Thoracic aorta (tissue), 2 donors: ENCODE measurements at regions not wholly inside any gene's neighbourhood (a gene's known extent, or its start where the extent isn't known, plus 50 kb on each side); places are given as distances from the start of the nearest gene placed in this dataset.

Source experiments
- ATAC-seq: fragments of 150-250 bp; one replicate; pipeline ENCODE4 v1.8.0; 2017; ENCODE audit warnings: low read depth; ENCODE audit not compliant: insufficient number of reproducible peaks, low FRiP score
- DNase-seq: peaks from one replicate; pipeline ENCODE4 v3.0.0-alpha.2; 2020; ENCODE audit warnings: low spot score
- H3K27ac ChIP-seq, 2 donors: fragments of 200-600 bp; sonication (generic); 1 replicate in 1 of 2; 2 replicates in 1 of 2; pipeline ENCODE4 v1.5.1; 2016; ENCODE audit warnings: mild to moderate bottlenecking in 2 of 2, moderate library complexity in 2 of 2
- H3K27me3 ChIP-seq: fragments of 200-600 bp; sonication (generic); replicated peaks from 2 replicates; pipeline ENCODE4 v1.6.0; 2016; ENCODE audit warnings: mild to moderate bottlenecking; ENCODE audit not compliant: insufficient read depth
- H3K36me3 ChIP-seq: fragments of 200-600 bp; sonication (generic); one replicate; pipeline ENCODE4 v1.5.1; 2016
- H3K4me1 ChIP-seq, 2 donors: fragments of 200-600 bp; sonication (generic); 1 replicate in 1 of 2; 2 replicates in 1 of 2; pipeline versions ENCODE4 v1.5.1 to v1.6.0; 2016; ENCODE audit warnings: low read depth in 2 of 2, mild to moderate bottlenecking in 1 of 2; ENCODE audit not compliant: control insufficient read depth in 1 of 2
- H3K4me3 ChIP-seq: fragments of 200-600 bp; sonication (generic); 2 replicates; pipeline ENCODE4 v1.5.1; 2016; ENCODE audit warnings: mild to moderate bottlenecking
- H3K9me3 ChIP-seq: fragments of 200-600 bp; sonication (generic); 2 replicates; pipeline ENCODE4 v1.5.1; 2016
- TF ChIP-seq, protein P1 (sequence below): fragments of 200-600 bp; sonication (generic); IDR thresholded peaks from one replicate; pipeline ENCODE4 v1.5.1; 2019; ENCODE audit warnings: antibody characterized with exemption

DNA sequence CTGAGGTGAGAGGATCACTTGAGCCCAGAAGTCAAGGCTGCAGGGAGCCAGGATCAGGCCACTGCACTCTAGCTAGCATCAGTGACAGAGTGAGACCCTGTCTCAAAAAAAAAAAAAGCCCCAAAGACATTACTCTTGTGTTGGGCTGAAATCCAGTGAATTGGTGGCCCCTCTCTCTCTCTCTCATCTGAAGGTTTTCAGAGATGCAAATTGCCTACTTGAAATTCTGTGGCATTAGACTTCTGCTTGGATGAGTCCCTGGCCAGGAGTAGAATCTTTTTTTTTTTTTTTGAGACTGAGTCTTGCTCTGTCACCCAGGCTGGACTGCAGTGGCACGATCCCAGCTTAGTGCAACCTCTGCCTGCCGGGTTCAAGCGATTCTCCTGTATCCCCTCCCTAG is 112.0 kb upstream of the ATF7IP start:
- DNase-seq: no peak
- TF ChIP-seq, protein P1, sequence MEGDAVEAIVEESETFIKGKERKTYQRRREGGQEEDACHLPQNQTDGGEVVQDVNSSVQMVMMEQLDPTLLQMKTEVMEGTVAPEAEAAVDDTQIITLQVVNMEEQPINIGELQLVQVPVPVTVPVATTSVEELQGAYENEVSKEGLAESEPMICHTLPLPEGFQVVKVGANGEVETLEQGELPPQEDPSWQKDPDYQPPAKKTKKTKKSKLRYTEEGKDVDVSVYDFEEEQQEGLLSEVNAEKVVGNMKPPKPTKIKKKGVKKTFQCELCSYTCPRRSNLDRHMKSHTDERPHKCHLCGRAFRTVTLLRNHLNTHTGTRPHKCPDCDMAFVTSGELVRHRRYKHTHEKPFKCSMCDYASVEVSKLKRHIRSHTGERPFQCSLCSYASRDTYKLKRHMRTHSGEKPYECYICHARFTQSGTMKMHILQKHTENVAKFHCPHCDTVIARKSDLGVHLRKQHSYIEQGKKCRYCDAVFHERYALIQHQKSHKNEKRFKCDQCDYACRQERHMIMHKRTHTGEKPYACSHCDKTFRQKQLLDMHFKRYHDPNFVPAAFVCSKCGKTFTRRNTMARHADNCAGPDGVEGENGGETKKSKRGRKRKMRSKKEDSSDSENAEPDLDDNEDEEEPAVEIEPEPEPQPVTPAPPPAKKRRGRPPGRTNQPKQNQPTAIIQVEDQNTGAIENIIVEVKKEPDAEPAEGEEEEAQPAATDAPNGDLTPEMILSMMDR: no peak
- no peak overlapping the region for H3K27ac ChIP-seq

GRCh38 chr12:14254781-14255180 is 110.7 kb upstream of the ATF7IP start:
- no peaks in the 10 kb centered on the region for H3K36me3 ChIP-seq

More for the DNA sequence above, 112.0 kb upstream of the ATF7IP start:
- ATAC-seq: no peak
- no peaks in the 10 kb centered on the region for H3K9me3 ChIP-seq
- H3K27me3 ChIP-seq: no peaks in the 10 kb centered on the region
- no peak overlapping the region for H3K4me3 ChIP-seq
- H3K4me1 ChIP-seq: peaks cover 13 to 30% of the 10 kb centered on the region in 2 donors
- no peaks in the 10 kb centered on the region for H3K36me3 ChIP-seq

DNA sequence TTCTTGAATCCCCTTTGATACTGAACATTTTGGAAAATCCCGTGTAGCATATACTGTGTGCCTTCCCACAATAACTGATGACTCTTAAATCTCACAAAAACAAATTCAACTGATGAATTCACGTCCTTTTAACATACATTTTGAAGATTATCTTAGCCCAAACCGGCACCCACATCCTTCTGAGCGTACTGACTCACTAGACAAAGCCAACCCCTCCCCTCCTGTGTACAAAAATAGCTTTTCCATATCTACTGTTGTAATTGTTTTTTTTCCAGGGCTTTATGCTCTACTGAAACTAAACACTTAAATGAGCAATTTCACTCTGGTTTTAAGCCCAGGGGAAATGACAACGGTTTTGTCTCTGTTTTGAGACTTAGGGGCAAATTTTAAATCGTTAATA is 109.4 kb upstream of the ATF7IP start:
- Histone ChIP-seq H3K27ac (peak overlapping the region; percentile 84 to 88), H3K9me3 (no peaks in the 10 kb centered on the region)

More at GRCh38 chr12:14254781-14255180, 110.7 kb upstream of the ATF7IP start:
- no peak overlapping the region for H3K27ac ChIP-seq
- H3K4me3 ChIP-seq: no peak overlapping the region
- no peaks in the 10 kb centered on the region for H3K9me3 ChIP-seq
- no peaks in the 10 kb centered on the region for H3K27me3 ChIP-seq
- DNase-seq: no peak
- H3K4me1 ChIP-seq: peaks cover 13 to 34% of the 10 kb centered on the region in 2 donors
- ATAC-seq: no peak
- TF ChIP-seq, protein P1: no peak

DNA sequence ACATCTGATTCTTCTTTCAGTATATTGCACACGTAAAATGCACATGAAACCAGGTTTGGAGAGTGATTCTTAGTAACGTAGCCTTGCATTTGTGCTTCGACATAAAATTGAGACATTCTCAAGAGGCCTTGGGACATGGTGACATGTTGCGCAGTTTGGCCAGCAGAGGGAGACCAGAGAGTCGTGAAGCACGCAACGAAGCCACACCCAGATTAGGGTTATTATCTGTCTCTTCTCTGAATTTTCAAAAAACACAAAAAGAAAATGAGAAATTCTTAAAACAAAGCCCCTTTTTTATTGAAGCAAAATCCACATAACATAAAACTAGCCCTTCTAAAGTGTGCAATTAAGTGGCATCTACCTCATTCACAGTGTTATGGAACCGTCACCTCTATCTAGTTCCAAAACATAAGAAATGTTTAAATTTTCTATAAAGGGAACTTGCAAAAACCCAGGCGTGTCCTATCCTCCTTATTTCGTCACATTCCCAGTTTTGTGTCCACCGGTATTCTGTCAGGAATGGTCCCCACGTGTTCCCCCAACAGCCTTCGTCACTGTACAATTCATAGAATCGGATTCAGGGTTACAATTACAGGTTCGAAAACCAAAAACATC is 108.8 kb upstream of the ATF7IP start:
- H3K27me3 ChIP-seq: no peaks in the 10 kb centered on the region
- H3K4me1 ChIP-seq: peaks cover 14 to 48% of the 10 kb centered on the region in 2 donors
- ATAC-seq (no peak), DNase-seq (peak; percentile 31)
- no peaks in the 10 kb centered on the region for H3K36me3 ChIP-seq
- H3K4me3 ChIP-seq: peak overlapping the region; percentile 59
- no peaks in the 10 kb centered on the region for H3K9me3 ChIP-seq
- TF ChIP-seq, protein P1: peak; percentile 74
- H3K27ac ChIP-seq: peak overlapping the region; percentile 84 to 88

More for the DNA sequence above, 109.4 kb upstream of the ATF7IP start:
- Histone ChIP-seq H3K36me3 (no peaks in the 10 kb centered on the region), H3K4me3 (peak overlapping the region; percentile 59), H3K27me3 (no peaks in the 10 kb centered on the region), H3K4me1 (peaks cover 17 to 48% of the 10 kb centered on the region in 2 donors)
- DNase-seq: no peak
- TF ChIP-seq, protein P1: no peak
- ATAC-seq: no peak

DNA sequence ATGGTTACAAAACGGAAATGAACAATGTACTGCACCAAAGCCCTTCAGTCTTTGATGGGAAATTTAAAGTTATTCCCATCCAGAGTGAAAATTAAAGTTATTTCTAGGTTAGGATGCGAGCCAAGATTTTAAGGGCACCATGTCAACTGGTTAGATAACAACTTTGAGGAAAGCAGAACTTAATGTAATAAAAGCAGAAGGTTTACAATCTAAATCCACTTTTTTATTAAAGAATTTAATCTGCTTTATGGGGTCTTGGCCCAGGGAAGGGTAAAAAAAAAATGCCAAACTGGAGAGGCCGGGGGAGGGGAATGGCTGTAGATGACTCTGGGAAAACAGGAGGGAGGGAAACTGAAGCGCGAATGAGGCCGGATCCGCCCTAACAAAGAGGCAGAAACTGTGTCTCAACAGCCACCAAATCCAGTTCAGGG is 108.2 kb upstream of the ATF7IP start:
- Histone ChIP-seq H3K4me3 (peak overlapping the region; percentile 59), H3K36me3 (no peaks in the 10 kb centered on the region), H3K9me3 (no peaks in the 10 kb centered on the region), H3K27me3 (no peaks in the 10 kb centered on the region), H3K4me1 (peaks cover 14 to 48% of the 10 kb centered on the region in 2 donors), H3K27ac (peak overlapping the region; percentile 84 to 88)
- peak; percentile 88 for DNase-seq
- ATAC-seq: no peak
- TF ChIP-seq, protein P1: no peak
